HEK293 (cell line): ENCODE measurements at regions not wholly inside any gene's neighbourhood (a gene's known extent, or its start where the extent isn't known, plus 50 kb on each side); places are given as distances from the start of the nearest gene placed in this dataset.

ENCODE experiments used
- CTCF ChIA-PET: fragments of 350-600 bp; formaldehyde crosslinking; extraction: SDS; loops from one replicate; lab custom pipeline; 2021; ENCODE audit warnings: antibody characterized with exemption; lab: Yijun Ruan, JAX
- POLR2A ChIA-PET: fragments of 300-600 bp; formaldehyde crosslinking; extraction: SDS; loops from one replicate; lab custom pipeline; 2020; ENCODE audit warnings: antibody characterized with exemption, inconsistent platforms; lab: Yijun Ruan, JAX
- H3K27ac ChIP-seq: fragments of 200-500 bp; sonication (Bioruptor generic); 2 replicates; pipeline ENCODE4 v1.5.1; 2014; ENCODE audit warnings: low read depth, low read length, control low read depth, inconsistent platforms; ENCODE audit errors: extremely low read depth
- H3K36me3 ChIP-seq, 2 experiments: fragments of 200-500 bp in 1 of 2; sonication (Bioruptor generic) in 1 of 2; 1 replicate in 1 of 2; 2 replicates in 1 of 2; pipeline ENCODE4 v1.5.1; 2014 to 2017; ENCODE audit warnings: inconsistent platforms in 2 of 2, low read length in 2 of 2; ENCODE audit not compliant: control insufficient read depth in 2 of 2, insufficient read depth in 1 of 2
- H3K4me1 ChIP-seq: fragments of 200-500 bp; sonication (Bioruptor generic); 2 replicates; pipeline ENCODE4 v1.5.1; 2014; ENCODE audit warnings: mild to moderate bottlenecking, low read length, inconsistent platforms; ENCODE audit not compliant: control insufficient read depth, insufficient read depth
- H3K4me3 ChIP-seq: 2 replicates; pipeline ENCODE4 v1.5.1; 2011; ENCODE audit warnings: low read depth, mild to moderate bottlenecking, control low read depth, low read length, moderate library complexity
- H3K9me3 ChIP-seq: fragments of 200-500 bp; sonication (Bioruptor generic); 2 replicates; pipeline ENCODE4 v1.5.1; 2014; ENCODE audit warnings: low read depth, low read length, inconsistent platforms; ENCODE audit not compliant: control insufficient read depth, insufficient read depth
- BCL11A ChIP-seq: fragments of 450-650 bp; formaldehyde crosslinking; IDR thresholded peaks from 2 replicates; pipeline ENCODE4 v1.5.1; 2016; ENCODE audit warnings: low read depth, missing biosample characterization, missing genetic modification characterization
- EGR2 ChIP-seq: fragments of 450-650 bp; formaldehyde crosslinking; IDR thresholded peaks from 2 replicates; pipeline ENCODE4 v1.5.1; 2016; ENCODE audit warnings: low read depth, missing biosample characterization, missing genetic modification characterization
- FEZF1 ChIP-seq: fragments of 450-650 bp; formaldehyde crosslinking; IDR thresholded peaks from 2 replicates; pipeline ENCODE4 v1.5.1; 2016; ENCODE audit warnings: missing biosample characterization, missing genetic modification characterization
- GLIS2 ChIP-seq: fragments of 450-650 bp; formaldehyde crosslinking; IDR thresholded peaks from 2 replicates; pipeline ENCODE4 v1.5.1; 2016; ENCODE audit warnings: missing biosample characterization, missing genetic modification characterization
- PRDM10 ChIP-seq: fragments of 450-650 bp; formaldehyde crosslinking; IDR thresholded peaks from 2 replicates; pipeline ENCODE4 v1.5.1; 2016; ENCODE audit warnings: missing biosample characterization, missing genetic modification characterization
- PRDM6 ChIP-seq: fragments of 450-650 bp; formaldehyde crosslinking; IDR thresholded peaks from 2 replicates; pipeline ENCODE4 v1.5.1; 2017; ENCODE audit warnings: missing biosample characterization, missing genetic modification characterization
- SCRT1 ChIP-seq: fragments of 450-650 bp; formaldehyde crosslinking; IDR thresholded peaks from 2 replicates; pipeline ENCODE4 v1.5.1; 2016; ENCODE audit warnings: missing biosample characterization, missing genetic modification characterization, borderline replicate concordance
- SP2 ChIP-seq: fragments of 450-650 bp; formaldehyde crosslinking; IDR thresholded peaks from 2 replicates; pipeline ENCODE4 v1.5.1; 2016; ENCODE audit warnings: missing biosample characterization, missing genetic modification characterization
- ZFP41 ChIP-seq: fragments of 450-650 bp; formaldehyde crosslinking; IDR thresholded peaks from 2 replicates; pipeline ENCODE4 v1.5.1; 2016; ENCODE audit warnings: missing biosample characterization, missing genetic modification characterization, borderline replicate concordance
- ZNF211 ChIP-seq: fragments of 450-650 bp; formaldehyde crosslinking; IDR thresholded peaks from 2 replicates; pipeline ENCODE4 v1.5.1; 2016; ENCODE audit warnings: low read depth, missing biosample characterization, missing genetic modification characterization
- ZNF426 ChIP-seq: fragments of 450-650 bp; formaldehyde crosslinking; IDR thresholded peaks from 2 replicates; pipeline ENCODE4 v1.5.1; 2017; ENCODE audit warnings: missing biosample characterization, missing genetic modification characterization, mild to moderate bottlenecking, inconsistent platforms, moderate library complexity
- ZNF561 ChIP-seq: fragments of 450-650 bp; IDR thresholded peaks from 2 replicates; pipeline ENCODE4 v1.5.1; 2018; ENCODE audit warnings: missing biosample characterization, missing genetic modification characterization, borderline replicate concordance
- ZNF580 ChIP-seq: fragments of 450-650 bp; formaldehyde crosslinking; IDR thresholded peaks from 2 replicates; pipeline ENCODE4 v1.5.1; 2016; ENCODE audit warnings: missing biosample characterization, missing genetic modification characterization
- ZNF639 ChIP-seq: fragments of 450-650 bp; formaldehyde crosslinking; IDR thresholded peaks from 2 replicates; pipeline ENCODE4 v1.5.1; 2016; ENCODE audit warnings: missing biosample characterization, missing genetic modification characterization
- ZNF645 ChIP-seq: fragments of 450-650 bp; formaldehyde crosslinking; IDR thresholded peaks from 2 replicates; pipeline ENCODE4; 2016; ENCODE audit warnings: missing biosample characterization, missing genetic modification characterization
- ZNF776 ChIP-seq: fragments of 450-650 bp; formaldehyde crosslinking; IDR thresholded peaks from 2 replicates; pipeline ENCODE4 v1.5.0; 2017; ENCODE audit warnings: missing biosample characterization, missing genetic modification characterization, borderline replicate concordance
- ZNF843 ChIP-seq: fragments of 450-650 bp; formaldehyde crosslinking; IDR thresholded peaks from 2 replicates; pipeline ENCODE4 v1.5.1; 2016; ENCODE audit warnings: missing biosample characterization, missing genetic modification characterization
- ZSCAN5A ChIP-seq: fragments of 450-650 bp; formaldehyde crosslinking; IDR thresholded peaks from 2 replicates; pipeline ENCODE4 v1.5.1; 2016; ENCODE audit warnings: missing biosample characterization, missing genetic modification characterization

GRCh38 chr7:47722126-47722525 is 140.2 kb upstream of the TNS3 start:
- no peaks in the 10 kb centered on the region; the same call in 1 of the 2 replicates for H3K4me1 ChIP-seq
- no peak overlapping the region for H3K4me3 ChIP-seq
- ChIA-PET POLR2A (no interaction called here), CTCF (no interaction called here)
- TF ChIP-seq PRDM10 (no peak), ZSCAN5A (tag by site-specific recombination) (no peak), SP2 (tag by site-specific recombination) (no peak), GLIS2 (tag by site-specific recombination) (no peak), ZNF580 (tag by site-specific recombination) (no peak)
- H3K9me3 ChIP-seq, result no peaks in the 10 kb centered on the region
- no peak overlapping the region for H3K27ac ChIP-seq
- H3K36me3 ChIP-seq, result no peaks in the 10 kb centered on the region

GRCh38 chr7:47721670-47722069 is 139.8 kb upstream of the TNS3 start:
- H3K4me1 ChIP-seq, result no peaks in the 10 kb centered on the region; the same call in 1 of the 2 replicates
- no peaks in the 10 kb centered on the region for H3K9me3 ChIP-seq
- no peak overlapping the region for H3K4me3 ChIP-seq
- POLR2A ChIA-PET, result no interaction called here
- CTCF ChIA-PET, result no interaction called here
- no peak overlapping the region for H3K27ac ChIP-seq
- no peaks in the 10 kb centered on the region for H3K36me3 ChIP-seq
- no peak for TF ChIP-seq BCL11A (tag by site-specific recombination)
- TF ChIP-seq ZNF645 (tag by site-specific recombination), result no peak
- TF ChIP-seq ZNF211 (tag by site-specific recombination), result no peak

- H3K9me3 ChIP-seq, result no peaks in the 10 kb centered on the region
- H3K4me3 ChIP-seq, result no peak overlapping the region
- H3K36me3 ChIP-seq, result no peaks in the 10 kb centered on the region
- CTCF ChIA-PET, result no interaction called here
- H3K27ac ChIP-seq, result no peak overlapping the region
- no peaks in the 10 kb centered on the region; the same call in 1 of the 2 replicates for H3K4me1 ChIP-seq
- no peak for TF ChIP-seq ZNF776 (tag by site-specific recombination)
- no peak for TF ChIP-seq ZNF426 (tag by site-specific recombination)
- no peak for TF ChIP-seq EGR2 (tag by site-specific recombination)
- no peak for TF ChIP-seq ZFP41 (tag by site-specific recombination)
- no peak for TF ChIP-seq FEZF1
- TF ChIP-seq PRDM6 (tag by site-specific recombination), result no peak
- TF ChIP-seq ZNF639 (tag by site-specific recombination), result no peak
- no peak for TF ChIP-seq ZNF561 (tag by site-specific recombination)
- no peak for TF ChIP-seq ZNF843 (tag by site-specific recombination)
- TF ChIP-seq SCRT1 (tag by site-specific recombination), result no peak
- TF ChIP-seq, all 188 proteins: peak for 0
- POLR2A ChIA-PET, result no interaction called here
Observed at GRCh38 chr7:47720907-47721244, 139.0 kb upstream of the TNS3 start.
